Inferior parietal cortex (tissue), 1 donor: ENCODE measurements at regions not wholly inside any gene's neighbourhood (a gene's known extent, or its start where the extent isn't known, plus 50 kb on each side); places are given as distances from the start of the nearest gene placed in this dataset.

Experiments used
- DNase-seq: peaks from one replicate; pipeline ENCODE4 v3.0.0-alpha.2; 2016; ENCODE audit errors: extremely low spot score

DNA sequence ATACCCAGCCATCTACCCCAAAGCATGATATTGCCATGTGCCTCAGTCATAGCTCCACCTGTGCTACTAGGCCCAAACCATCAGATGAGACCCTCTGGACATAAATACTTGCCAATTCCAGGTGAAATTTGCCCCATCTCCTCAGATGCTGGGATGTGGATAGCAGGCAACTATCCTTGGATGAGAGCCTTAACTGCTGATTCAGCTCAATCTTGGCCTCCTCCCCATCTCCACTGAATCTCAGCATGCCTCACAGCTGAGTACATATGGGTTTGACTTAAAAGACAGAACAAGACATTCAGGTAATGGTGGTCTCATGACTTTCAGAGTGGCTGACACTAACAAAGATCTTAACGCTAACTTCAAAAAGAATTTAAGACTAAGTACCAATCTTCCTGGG lies 50.8 kb upstream of the KLHL13 start:
- DNase-seq = no peak

GRCh38 chrX:118171356-118171755 lies 54.7 kb upstream of the KLHL13 start:
- no peak for DNase-seq

GRCh38 chrX:118174516-118175098 lies 58.0 kb upstream of the KLHL13 start:
- DNase-seq = no peak

GRCh38 chrX:118177708-118178107 lies 61.1 kb upstream of the KLHL13 start:
- DNase-seq = no peak

- no peak for DNase-seq
Observed at GRCh38 chrX:118178450-118178849, 61.8 kb upstream of the KLHL13 start.

GRCh38 chrX:118179161-118179560 lies 62.6 kb upstream of the KLHL13 start:
- DNase-seq = no peak

GRCh38 chrX:118179718-118180117 lies 63.1 kb upstream of the KLHL13 start:
- no peak for DNase-seq

DNA sequence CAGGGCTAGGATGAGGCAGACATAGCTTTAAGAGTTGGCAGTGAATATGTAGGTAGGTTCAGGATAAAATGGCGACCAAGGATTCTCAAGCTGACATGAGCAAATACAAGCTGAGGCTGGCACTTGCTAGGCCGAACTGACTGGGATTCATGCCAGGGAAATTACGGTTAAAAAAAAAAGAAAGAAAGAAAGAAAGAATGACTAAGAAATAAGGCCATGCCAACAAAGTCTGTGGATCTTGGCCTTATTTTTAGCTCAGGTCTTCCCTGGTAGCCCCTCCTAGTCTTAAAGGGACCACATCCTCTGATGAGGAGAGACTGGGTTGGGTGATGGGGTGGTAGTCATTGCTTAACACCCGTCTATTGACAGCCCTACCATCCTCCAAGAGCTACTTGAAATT lies 64.4 kb upstream of the KLHL13 start:
- DNase-seq = no peak

GRCh38 chrX:118182025-118182424 lies 65.4 kb upstream of the KLHL13 start:
- DNase-seq = no peak

GRCh38 chrX:118182681-118183080 lies 66.1 kb upstream of the KLHL13 start:
- DNase-seq = no peak

GRCh38 chrX:118183606-118184005 lies 67.0 kb upstream of the KLHL13 start:
- no peak for DNase-seq

GRCh38 chrX:118187100-118187499 lies 70.5 kb upstream of the KLHL13 start:
- no peak for DNase-seq

DNA sequence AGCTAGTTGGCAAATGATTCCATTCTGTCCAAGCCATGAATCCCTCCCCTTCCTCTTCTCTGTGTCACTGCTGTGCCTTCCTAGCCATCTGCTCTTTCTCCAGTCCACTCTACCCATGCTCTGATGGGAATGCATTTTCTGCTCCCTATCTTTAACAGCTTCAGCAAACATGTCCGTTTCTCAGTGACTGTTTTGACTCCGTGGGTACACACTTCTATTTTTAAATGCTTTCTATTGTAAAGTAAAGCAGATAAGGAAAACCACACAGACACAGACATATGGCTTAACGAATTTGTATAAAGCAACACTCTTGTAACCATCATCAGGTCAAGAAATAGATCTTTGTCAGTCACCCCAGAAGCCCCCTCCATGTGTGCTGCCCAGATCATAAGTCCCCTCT lies 72.4 kb upstream of the KLHL13 start:
- no peak for DNase-seq

DNA sequence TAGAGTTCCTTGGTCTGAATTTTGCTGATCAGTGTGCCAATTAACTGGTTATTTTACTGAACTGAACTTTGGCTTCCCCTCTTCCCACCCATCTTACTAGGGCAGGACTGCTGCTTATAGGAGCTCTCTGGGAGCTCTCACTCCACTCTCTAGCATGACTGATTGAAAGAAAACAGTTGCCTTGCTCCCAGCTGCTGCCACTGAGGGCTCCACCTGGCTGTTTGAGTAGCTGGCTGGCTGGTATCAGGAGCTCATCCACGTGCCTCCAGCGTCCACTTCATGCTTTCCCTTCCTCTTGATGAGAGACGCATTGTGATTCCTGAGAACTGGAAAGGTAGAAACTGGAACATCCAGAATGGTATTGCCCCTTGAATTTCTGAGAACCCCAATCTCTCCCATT lies 73.0 kb upstream of the KLHL13 start:
- DNase-seq = no peak

DNA sequence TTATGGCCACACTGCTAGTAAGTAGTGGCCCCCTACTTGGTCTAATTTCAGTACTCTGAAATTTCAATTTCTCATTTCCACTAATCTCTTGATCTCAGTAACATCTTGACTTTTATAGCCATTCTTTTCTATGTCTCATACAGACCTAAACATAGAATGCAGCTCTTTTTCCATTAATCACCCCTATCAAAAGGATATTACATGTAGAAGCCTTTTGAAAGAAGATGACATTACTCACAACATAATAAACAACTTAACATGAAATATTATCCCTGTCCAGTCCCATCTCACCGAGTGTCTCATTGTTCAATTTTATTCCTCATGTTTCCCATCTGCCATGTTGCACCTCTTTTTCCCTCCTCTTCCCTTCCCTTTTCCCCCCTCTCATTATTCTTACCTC lies 81.1 kb upstream of the KLHL13 start:
- DNase-seq = no peak

DNA sequence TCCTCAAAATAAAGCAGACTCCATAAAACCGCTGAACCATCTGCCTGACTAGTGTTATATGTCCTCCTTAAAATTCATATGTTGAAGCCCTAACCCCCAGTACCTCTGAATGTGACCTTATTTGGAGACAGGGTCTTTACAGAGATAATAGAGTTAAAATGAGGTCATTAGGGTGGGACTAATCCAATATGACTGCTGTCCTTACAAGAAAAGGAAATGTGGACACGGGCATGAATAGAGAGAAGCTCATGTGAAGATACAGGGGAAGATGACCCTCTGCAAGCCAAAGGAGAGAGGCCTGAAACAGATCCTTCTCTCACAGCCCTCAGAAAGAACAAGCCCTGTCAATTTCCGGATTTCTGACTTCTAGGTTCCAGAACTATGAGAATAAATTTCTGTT lies 82.0 kb upstream of the KLHL13 start:
- DNase-seq = no peak

GRCh38 chrX:118199997-118200396 lies 83.4 kb upstream of the KLHL13 start:
- no peak for DNase-seq

- no peak for DNase-seq
Observed at GRCh38 chrX:118205421-118206395, 89.1 kb upstream of the KLHL13 start.

GRCh38 chrX:118207831-118208453 lies 91.3 kb upstream of the KLHL13 start:
- DNase-seq = no peak

- no peak for DNase-seq
Observed at GRCh38 chrX:118208481-118208880, 91.9 kb upstream of the KLHL13 start.

GRCh38 chrX:118211891-118212816 lies 95.5 kb upstream of the KLHL13 start:
- DNase-seq = peak; percentile 2

GRCh38 chrX:118212817-118213183 lies 96.2 kb upstream of the KLHL13 start:
- no peak for DNase-seq
